ENCODE measurements at regions not wholly inside any gene's neighbourhood (a gene's known extent, or its start where the extent isn't known, plus 50 kb on each side); places are given as distances from the start of the nearest gene placed in this dataset.

DNA sequence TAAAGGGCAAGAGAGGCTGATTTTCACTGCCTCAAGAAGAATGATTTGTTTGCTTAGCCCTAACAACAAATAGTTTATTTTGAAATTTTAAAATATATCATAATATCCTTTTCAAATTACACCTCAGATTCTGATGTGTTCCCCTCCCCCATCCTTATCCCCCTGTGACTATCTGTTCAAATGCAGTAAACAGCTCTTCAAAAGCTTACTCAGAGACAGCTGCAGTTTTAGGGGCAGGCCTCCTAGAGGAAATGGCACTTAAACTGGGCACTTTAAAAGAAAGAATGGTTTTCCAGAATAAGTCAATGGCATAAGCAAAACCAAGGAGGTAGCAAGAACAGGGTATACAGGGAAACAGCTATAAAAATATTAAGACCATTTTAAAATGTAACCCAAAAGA, 118.6 kb upstream of the UST start:
- Histone ChIP-seq H3K9ac (ENCODE audit: low read length) (no peak overlapping the region), H3K9me3 (replicated peaks; ENCODE audit: insufficient read depth, low read length) (no peaks in the 10 kb centered on the region), H3K4me3 (ENCODE audit: low read length) (no peak overlapping the region), H3F3A (ENCODE audit: insufficient read depth, low read length) (no peaks in the 10 kb centered on the region), H3K79me2 (ENCODE audit: low read length) (no peaks in the 10 kb centered on the region), H4K20me1 (ENCODE audit: insufficient read depth, low read length) (no peaks in the 10 kb centered on the region), H3K4me2 (ENCODE audit: low read depth, low read length) (no peak overlapping the region), H3K4me1 (ENCODE audit: low read length) (no peaks in the 10 kb centered on the region), H3K9me2 (replicated peaks; ENCODE audit: insufficient read depth, low read length) (no peaks in the 10 kb centered on the region), H2AFZ (ENCODE audit: low read length) (no peak overlapping the region), H3K27ac (ENCODE audit: low read length) (no peak overlapping the region), H3K27me3 (replicated peaks; ENCODE audit: insufficient read depth, low read length) (no peaks in the 10 kb centered on the region), H3K36me3 (replicated peaks; ENCODE audit: insufficient read depth, low read length) (no peaks in the 10 kb centered on the region)
- TF ChIP-seq EZH2phosphoT487 (IDR thresholded peaks at IDR 0.05; ENCODE audit: low read length) (no peak), EZH2 (optimal IDR thresholded peaks at IDR 0.05; ENCODE audit: low read depth, low read length) (no peak)
- TF ChIP-seq, protein P1, sequence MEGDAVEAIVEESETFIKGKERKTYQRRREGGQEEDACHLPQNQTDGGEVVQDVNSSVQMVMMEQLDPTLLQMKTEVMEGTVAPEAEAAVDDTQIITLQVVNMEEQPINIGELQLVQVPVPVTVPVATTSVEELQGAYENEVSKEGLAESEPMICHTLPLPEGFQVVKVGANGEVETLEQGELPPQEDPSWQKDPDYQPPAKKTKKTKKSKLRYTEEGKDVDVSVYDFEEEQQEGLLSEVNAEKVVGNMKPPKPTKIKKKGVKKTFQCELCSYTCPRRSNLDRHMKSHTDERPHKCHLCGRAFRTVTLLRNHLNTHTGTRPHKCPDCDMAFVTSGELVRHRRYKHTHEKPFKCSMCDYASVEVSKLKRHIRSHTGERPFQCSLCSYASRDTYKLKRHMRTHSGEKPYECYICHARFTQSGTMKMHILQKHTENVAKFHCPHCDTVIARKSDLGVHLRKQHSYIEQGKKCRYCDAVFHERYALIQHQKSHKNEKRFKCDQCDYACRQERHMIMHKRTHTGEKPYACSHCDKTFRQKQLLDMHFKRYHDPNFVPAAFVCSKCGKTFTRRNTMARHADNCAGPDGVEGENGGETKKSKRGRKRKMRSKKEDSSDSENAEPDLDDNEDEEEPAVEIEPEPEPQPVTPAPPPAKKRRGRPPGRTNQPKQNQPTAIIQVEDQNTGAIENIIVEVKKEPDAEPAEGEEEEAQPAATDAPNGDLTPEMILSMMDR (IDR thresholded peaks at IDR 0.05; ENCODE audit: low read length): no peak
- DNase-seq: no peak

DNA sequence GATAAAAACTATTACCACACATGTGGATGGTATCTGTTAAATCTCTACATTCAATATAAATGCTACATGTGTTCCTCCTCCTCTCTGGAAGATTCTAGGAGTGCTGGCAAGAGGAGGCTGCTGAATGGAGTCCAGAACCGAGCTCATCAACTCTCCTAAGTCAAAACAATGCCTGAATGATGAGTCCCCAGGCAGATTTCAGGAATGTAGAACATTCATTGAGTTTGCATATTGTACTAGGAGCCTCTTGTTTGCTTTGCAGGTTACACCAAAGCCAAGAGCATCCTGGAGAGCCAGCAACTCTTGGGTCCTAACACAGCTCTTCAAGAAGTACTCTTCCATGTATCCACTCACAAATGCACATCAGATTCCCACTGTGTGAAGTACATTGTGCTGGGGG, 117.6 kb upstream of the UST start:
- DNase-seq: no peak
- H2AFZ ChIP-seq (ENCODE audit: low read length): no peak overlapping the region

DNA sequence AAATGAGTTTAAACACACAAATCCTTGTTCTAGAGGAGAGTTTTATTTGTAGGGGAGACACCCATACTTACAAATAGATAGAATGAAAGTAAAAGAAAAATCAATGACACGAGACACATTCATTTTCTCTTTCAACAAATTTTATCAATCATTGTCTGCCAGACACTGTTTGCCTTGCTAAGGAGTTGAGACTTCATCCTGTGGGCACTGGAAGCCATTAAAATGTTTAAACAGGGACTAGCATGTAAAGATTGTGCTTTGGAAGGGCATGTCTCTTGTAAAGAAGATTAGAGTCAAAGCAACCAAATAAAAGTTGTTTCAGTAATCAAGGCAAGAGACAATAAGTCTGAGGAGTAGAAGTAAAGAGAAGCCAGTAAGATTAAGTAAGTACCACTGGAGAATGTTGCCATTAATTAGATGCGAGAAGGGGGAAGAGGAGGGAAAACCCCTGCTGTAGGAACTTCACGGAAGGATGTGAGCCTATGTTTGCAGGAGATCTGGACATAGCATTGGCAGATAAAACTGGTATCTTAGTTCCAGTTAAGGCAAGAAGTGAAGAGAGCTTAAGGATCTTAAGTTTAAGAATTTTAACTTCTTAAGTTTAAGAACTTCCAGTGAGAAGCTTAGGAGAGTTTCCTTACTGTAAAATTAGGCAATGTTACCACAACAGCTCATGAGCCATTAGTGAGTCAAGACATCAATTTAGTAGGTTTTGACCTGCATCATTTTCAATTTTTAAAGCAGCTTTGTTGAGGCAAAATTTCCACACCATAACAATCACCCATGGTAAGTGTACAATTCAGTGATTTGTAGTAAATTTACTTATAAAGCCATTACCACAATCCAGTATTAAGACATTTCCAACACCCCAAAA, 117.0 kb upstream of the UST start:
- Histone ChIP-seq H3K4me1 (ENCODE audit: low read length) (no peaks in the 10 kb centered on the region), H3K79me2 (ENCODE audit: low read length) (no peaks in the 10 kb centered on the region), H3K9ac (ENCODE audit: low read length) (no peak overlapping the region), H3F3A (ENCODE audit: insufficient read depth, low read length) (no peaks in the 10 kb centered on the region), H3K36me3 (replicated peaks; ENCODE audit: insufficient read depth, low read length) (no peaks in the 10 kb centered on the region), H3K4me2 (ENCODE audit: low read depth, low read length) (no peak overlapping the region), H3K9me2 (replicated peaks; ENCODE audit: insufficient read depth, low read length) (no peaks in the 10 kb centered on the region), H4K20me1 (ENCODE audit: insufficient read depth, low read length) (no peaks in the 10 kb centered on the region), H3K9me3 (replicated peaks; ENCODE audit: insufficient read depth, low read length) (no peaks in the 10 kb centered on the region), H3K27ac (ENCODE audit: low read length) (no peak overlapping the region), H3K27me3 (replicated peaks; ENCODE audit: insufficient read depth, low read length) (no peaks in the 10 kb centered on the region), H2AFZ (ENCODE audit: low read length) (no peak overlapping the region), H3K4me3 (ENCODE audit: low read length) (no peak overlapping the region)
- TF ChIP-seq EZH2phosphoT487 (IDR thresholded peaks at IDR 0.05; ENCODE audit: low read length): no peak
- TF ChIP-seq, protein P1 (IDR thresholded peaks at IDR 0.05; ENCODE audit: low read length): no peak
- no peak for TF ChIP-seq EZH2 (optimal IDR thresholded peaks at IDR 0.05; ENCODE audit: low read depth, low read length)
- no peak for DNase-seq

More for the DNA sequence above, 117.6 kb upstream of the UST start:
- no peaks in the 10 kb centered on the region for H3K9me3 ChIP-seq (replicated peaks; ENCODE audit: insufficient read depth, low read length)
- no peaks in the 10 kb centered on the region for H3K27me3 ChIP-seq (replicated peaks; ENCODE audit: insufficient read depth, low read length)
- H3K4me2 ChIP-seq (ENCODE audit: low read depth, low read length): no peak overlapping the region
- no peaks in the 10 kb centered on the region for H3K79me2 ChIP-seq (ENCODE audit: low read length)
- H3K9ac ChIP-seq (ENCODE audit: low read length): no peak overlapping the region
- H3K27ac ChIP-seq (ENCODE audit: low read length): no peak overlapping the region
- H3K36me3 ChIP-seq (replicated peaks; ENCODE audit: insufficient read depth, low read length): no peaks in the 10 kb centered on the region
- H3K4me3 ChIP-seq (ENCODE audit: low read length): no peak overlapping the region
- no peaks in the 10 kb centered on the region for H3F3A ChIP-seq (ENCODE audit: insufficient read depth, low read length)
- TF ChIP-seq EZH2phosphoT487 (IDR thresholded peaks at IDR 0.05; ENCODE audit: low read length): no peak
- TF ChIP-seq EZH2 (optimal IDR thresholded peaks at IDR 0.05; ENCODE audit: low read depth, low read length): no peak
- TF ChIP-seq, protein P1 (IDR thresholded peaks at IDR 0.05; ENCODE audit: low read length): no peak
- H3K4me1 ChIP-seq (ENCODE audit: low read length): no peaks in the 10 kb centered on the region
- no peaks in the 10 kb centered on the region for H4K20me1 ChIP-seq (ENCODE audit: insufficient read depth, low read length)
- H3K9me2 ChIP-seq (replicated peaks; ENCODE audit: insufficient read depth, low read length): no peaks in the 10 kb centered on the region

All from MM.1S (cell line).